ENCODE measurements at regions not wholly inside any gene's neighbourhood (a gene's known extent, or its start where the extent isn't known, plus 50 kb on each side); places are given as distances from the start of the nearest gene placed in this dataset.

DNA sequence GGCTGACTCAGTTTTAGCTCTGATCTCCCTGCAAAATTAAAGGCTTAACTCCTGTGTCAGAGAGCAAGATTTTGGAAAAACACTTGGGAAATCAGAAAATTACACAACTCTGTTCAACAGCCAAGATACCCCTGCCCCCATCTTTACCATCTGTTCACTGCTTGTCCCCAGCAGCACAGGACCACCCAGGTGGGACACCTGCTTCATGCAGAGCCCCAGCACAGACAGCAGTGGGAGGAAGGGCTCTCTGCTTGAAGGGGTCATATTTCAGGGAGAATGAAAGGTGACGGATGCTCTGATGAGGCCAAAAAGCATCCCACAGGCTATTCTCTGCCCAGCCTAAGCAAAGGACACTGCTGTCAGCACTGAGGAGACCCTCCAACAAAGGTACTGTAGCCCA, 584.6 kb upstream of the KLHL29 start:
- TF ChIP-seq CTCF (conservative IDR thresholded peaks at IDR 0.05; ENCODE audit: low read depth, low read length) (no peak), RAD21 (IDR thresholded peaks at IDR 0.05; ENCODE audit: low read length) (no peak), CHD1 (IDR thresholded peaks at IDR 0.05; ENCODE audit: low read depth, low read length) (no peak), SMC3 (IDR thresholded peaks at IDR 0.05; ENCODE audit: low read depth, low read length) (no peak), POLR2A (IDR thresholded peaks at IDR 0.05; ENCODE audit: low read depth, low read length) (no peak), FOS (IDR thresholded peaks at IDR 0.05; ENCODE audit: low read depth, low read length) (no peak), NFE2L2 (IDR thresholded peaks at IDR 0.05; ENCODE audit: low read depth, low read length) (no peak), BHLHE40 (IDR thresholded peaks at IDR 0.05; ENCODE audit: low read depth, low read length) (no peak), ELK1 (IDR thresholded peaks at IDR 0.05; ENCODE audit: borderline replicate concordance, low read depth, low read length) (no peak), CEBPB (IDR thresholded peaks at IDR 0.05; ENCODE audit: low read depth, low read length) (no peak), MAFK (IDR thresholded peaks at IDR 0.05; ENCODE audit: low read depth, low read length) (no peak)
- TF ChIP-seq, protein P1, sequence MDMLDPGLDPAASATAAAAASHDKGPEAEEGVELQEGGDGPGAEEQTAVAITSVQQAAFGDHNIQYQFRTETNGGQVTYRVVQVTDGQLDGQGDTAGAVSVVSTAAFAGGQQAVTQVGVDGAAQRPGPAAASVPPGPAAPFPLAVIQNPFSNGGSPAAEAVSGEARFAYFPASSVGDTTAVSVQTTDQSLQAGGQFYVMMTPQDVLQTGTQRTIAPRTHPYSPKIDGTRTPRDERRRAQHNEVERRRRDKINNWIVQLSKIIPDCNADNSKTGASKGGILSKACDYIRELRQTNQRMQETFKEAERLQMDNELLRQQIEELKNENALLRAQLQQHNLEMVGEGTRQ (IDR thresholded peaks at IDR 0.05; ENCODE audit: low read depth, low read length): no peak

All from IMR-90 (cell line).